HEK293 (cell line): ENCODE measurements at regions not wholly inside any gene's neighbourhood (a gene's known extent, or its start where the extent isn't known, plus 50 kb on each side); places are given as distances from the start of the nearest gene placed in this dataset.

Source experiments
- CTCF ChIP-seq: fragments of 450-650 bp; formaldehyde crosslinking; IDR thresholded peaks from 2 replicates; pipeline ENCODE4 v1.5.1; 2016; ENCODE audit warnings: missing biosample characterization, missing genetic modification characterization
- ELK4 ChIP-seq: IDR thresholded peaks from 2 replicates; pipeline ENCODE4 v1.6.1; 2011; ENCODE audit warnings: mild to moderate bottlenecking, low read depth, low read length, borderline replicate concordance
- SP2 ChIP-seq: fragments of 450-650 bp; formaldehyde crosslinking; IDR thresholded peaks from 2 replicates; pipeline ENCODE4 v1.5.1; 2016; ENCODE audit warnings: missing biosample characterization, missing genetic modification characterization
- TCF7L2 ChIP-seq: IDR thresholded peaks from 2 replicates; pipeline ENCODE4 v1.6.1; 2011; ENCODE audit warnings: low read depth, mild to moderate bottlenecking, inconsistent platforms, low read length, moderate library complexity, borderline replicate concordance
- ZBTB8A ChIP-seq: fragments of 450-650 bp; formaldehyde crosslinking; IDR thresholded peaks from 2 replicates; pipeline ENCODE4 v1.5.1; 2016; ENCODE audit warnings: missing biosample characterization, missing genetic modification characterization
- ZNF138 ChIP-seq: fragments of 450-650 bp; formaldehyde crosslinking; IDR thresholded peaks from 2 replicates; pipeline ENCODE4 v1.5.1; 2016; ENCODE audit warnings: missing biosample characterization, missing genetic modification characterization, borderline replicate concordance
- ZNF146 ChIP-seq: fragments of 450-650 bp; formaldehyde crosslinking; IDR thresholded peaks from 2 replicates; pipeline ENCODE4 v1.5.1; 2016; ENCODE audit warnings: missing biosample characterization, missing genetic modification characterization
- ZNF518A ChIP-seq: fragments of 450-650 bp; formaldehyde crosslinking; conservative IDR thresholded peaks from 2 replicates; pipeline ENCODE4 v1.5.1; 2016; ENCODE audit warnings: low read depth, missing biosample characterization, missing genetic modification characterization
- ZNF704 ChIP-seq: fragments of 450-650 bp; formaldehyde crosslinking; IDR thresholded peaks from 2 replicates; pipeline ENCODE4 v1.5.1; 2016; ENCODE audit warnings: missing biosample characterization, missing genetic modification characterization
- ZNF785 ChIP-seq: fragments of 450-650 bp; formaldehyde crosslinking; IDR thresholded peaks from 2 replicates; pipeline ENCODE4 v1.5.1; 2016; ENCODE audit warnings: missing biosample characterization, missing genetic modification characterization
- ZSCAN30 ChIP-seq: fragments of 450-650 bp; IDR thresholded peaks from 2 replicates; pipeline ENCODE4 v1.5.1; 2018; ENCODE audit warnings: missing biosample characterization, mild to moderate bottlenecking, missing genetic modification characterization, moderate library complexity

DNA sequence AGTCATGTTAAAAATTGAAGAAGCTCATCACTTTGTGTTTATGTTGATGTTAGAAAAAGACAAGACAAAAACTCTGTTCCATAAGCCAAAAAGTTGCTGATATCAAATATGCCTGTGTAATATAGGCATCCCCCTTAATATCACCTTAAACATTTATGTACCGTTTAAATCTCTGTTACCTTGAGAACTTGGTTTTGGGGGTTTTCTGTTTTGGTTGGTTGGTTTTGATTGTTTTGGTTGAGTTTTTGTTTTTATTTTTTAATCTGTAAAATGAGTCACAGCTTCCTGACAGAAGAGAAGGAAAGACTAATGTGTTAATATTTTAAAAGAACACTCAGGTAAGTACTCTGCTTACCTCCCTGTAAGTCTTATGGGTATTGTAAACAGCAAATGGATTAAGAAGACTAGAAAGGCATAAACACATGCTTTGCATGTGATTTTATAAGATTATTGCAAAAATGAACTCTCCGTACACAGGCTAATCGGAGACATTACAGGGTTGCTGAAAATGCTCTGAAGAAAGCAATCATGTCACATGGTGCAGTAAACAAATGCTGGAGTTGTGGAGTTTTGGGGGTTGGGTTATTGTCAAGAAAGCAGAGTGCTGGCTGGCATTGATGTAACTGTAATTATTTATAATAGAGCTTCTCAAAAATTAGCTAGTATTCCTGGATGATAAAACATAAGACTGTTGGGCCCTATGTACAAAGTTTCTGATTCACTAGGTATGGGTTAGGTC lies 69.5 kb upstream of the MBNL1 start:
- no peak for TF ChIP-seq CTCF (tag by site-specific recombination)
- no peak for TF ChIP-seq ELK4
- TF ChIP-seq SP2: no peak
- TF ChIP-seq ZNF138 (tag by site-specific recombination): no peak
- no peak for TF ChIP-seq ZNF146
- TF ChIP-seq ZBTB8A (tag by site-specific recombination): no peak
- TF ChIP-seq ZNF785 (tag by site-specific recombination): no peak
- no peak for TF ChIP-seq TCF7L2
- no peak for TF ChIP-seq ZSCAN30
- no peak for TF ChIP-seq ZNF518A (tag by site-specific recombination)
- TF ChIP-seq ZNF704: no peak
